Stomach (tissue), 8 donors: ENCODE measurements at regions not wholly inside any gene's neighbourhood (a gene's known extent, or its start where the extent isn't known, plus 50 kb on each side); places are given as distances from the start of the nearest gene placed in this dataset.

Experiments
- DNase-seq, 2 donors: peaks; one replicate each; pipeline versions ENCODE4 v3.0.0 to v3.0.0-alpha.2; 2013 to 2019
- H3K27ac ChIP-seq, 5 donors: fragments of 200-600 bp in 4 of 5; sonication (generic) in 4 of 5; one replicate each; pipeline ENCODE4 v1.5.1; 2013 to 2019; ENCODE audit warnings: mild to moderate bottlenecking in 1 of 5, moderate library complexity in 1 of 5
- H3K27me3 ChIP-seq, 3 donors: fragments of 200-600 bp; sonication (generic); one replicate each; pipeline ENCODE4 v1.5.1; 2017 to 2019; ENCODE audit warnings: mixed run types in 1 of 3
- H3K36me3 ChIP-seq, 4 donors: fragments of 200-600 bp; sonication (generic); 1 replicate in 3 of 4; 2 replicates in 1 of 4; pipeline ENCODE4 v1.5.1; 2016 to 2019
- H3K4me1 ChIP-seq, 4 donors: fragments of 200-600 bp; sonication (generic); one replicate each; pipeline ENCODE4 v1.5.1; 2016 to 2019
- H3K4me3 ChIP-seq, 4 donors: fragments of 200-600 bp; sonication (generic) in 3 of 4; one replicate each; pipeline ENCODE4 v1.5.1; 2016 to 2019; ENCODE audit warnings: mild to moderate bottlenecking in 1 of 4
- H3K9me3 ChIP-seq, 4 donors: fragments of 200-600 bp; sonication (generic); one replicate each; pipeline ENCODE4 v1.5.1; 2016 to 2019
- CTCF ChIP-seq, 7 experiments: fragments of 450-650 bp in 4 of 7; fragments of 200-600 bp in 3 of 7; sonication (generic) in 3 of 7; IDR thresholded peaks; one replicate each; pipeline ENCODE4 v1.5.1; 2016 to 2019; ENCODE audit warnings: antibody characterized with exemption in 7 of 7, control low read depth in 2 of 7, mild to moderate bottlenecking in 1 of 7
- EP300 ChIP-seq: sonication (generic); formaldehyde crosslinking; IDR thresholded peaks from one replicate; pipeline ENCODE4 v1.6.1; 2017; ENCODE audit warnings: antibody characterized with exemption
- POLR2A ChIP-seq, 4 donors: fragments of 450-650 bp; IDR thresholded peaks; one replicate each; pipeline ENCODE4 v1.6.1; 2016; ENCODE audit warnings: antibody characterized with exemption in 4 of 4, control low read depth in 2 of 4, mild to moderate bottlenecking in 1 of 4, moderate library complexity in 1 of 4
- POLR2AphosphoS5 ChIP-seq, 3 donors: sonication (generic); formaldehyde crosslinking; IDR thresholded peaks; one replicate each; pipeline ENCODE4 v1.6.1; 2016; ENCODE audit warnings: antibody characterized with exemption in 3 of 3
- WGBS, 5 donors: extraction: QIAGEN DNeasy Blood & Tissue Kit in 3 of 5; methylation state at CpG; one replicate each; pipeline versions ENCODE4 v1.1.5 to v1.1.7; 2013 to 2018; 5-methylcytosine and 5-hydroxymethylcytosine counted together
- intact Hi-C: fragments of 100-400 bp; cut with DNase I; formaldehyde crosslinking; loops from one replicate; pipeline ENCODE4 v1.15.1; 2023; ENCODE audit warnings: low total_unique reads
- donor health status: healthy with polysubstance abuse.
- donor health status: Bipolar disorder and iron deficiency.
- donor health status: healthy.

GRCh38 chr12:93022603-93023340 is 93.7 kb upstream of the EEA1 start:
- no peak for DNase-seq
- Histone ChIP-seq H3K4me1 (peaks cover 0 to 21% (median 18%) of the 10 kb centered on the region in 4 donors), H3K27me3 (no peaks in the 10 kb centered on the region), H3K36me3 (no peaks in the 10 kb centered on the region), H3K27ac (no peak overlapping the region), H3K9me3 (no peaks in the 10 kb centered on the region), H3K4me3 (no peak overlapping the region)
- intact Hi-C loops = no loop called here
- 83 to 93% (median 89%) methylated on average over 6 of the region's 6 CpGs for WGBS, 5 donors
- TF ChIP-seq POLR2AphosphoS5 (IDR thresholded peaks at IDR 0.05) (no peak), CTCF (IDR thresholded peaks at IDR 0.05) (no peak), EP300 (no peak), POLR2A (IDR thresholded peaks at IDR 0.05) (no peak)

GRCh38 chr12:93025145-93026103 is 96.3 kb upstream of the EEA1 start:
- Histone ChIP-seq H3K36me3 (no peaks in the 10 kb centered on the region), H3K9me3 (no peaks in the 10 kb centered on the region), H3K27ac (no peak overlapping the region), H3K4me1 (peaks cover 0 to 7% (median 3%) of the 10 kb centered on the region in 4 donors), H3K4me3 (no peak overlapping the region), H3K27me3 (no peaks in the 10 kb centered on the region)
- intact Hi-C loops = no loop called here
- DNase-seq = peak in 1 of 2 donors; percentile 77
- WGBS, 5 donors = 63 to 77% (median 72%) methylated on average over 6 of the region's 6 CpGs
- TF ChIP-seq EP300 (no peak), CTCF (IDR thresholded peaks at IDR 0.05) (peak in 5 of 7 experiments; percentile 12 to 45 (median 19)), POLR2A (IDR thresholded peaks at IDR 0.05) (no peak), POLR2AphosphoS5 (IDR thresholded peaks at IDR 0.05) (no peak)

GRCh38 chr12:93027041-93027440 is 97.9 kb upstream of the EEA1 start:
- H3K9me3 ChIP-seq = no peaks in the 10 kb centered on the region
- WGBS, 5 donors = 80 to 87% (median 86%) methylated on average over 2 of the region's 2 CpGs
- no peaks in the 10 kb centered on the region for H3K27me3 ChIP-seq
- DNase-seq = no peak
- intact Hi-C loops = no loop called here
- no peaks in the 10 kb centered on the region for H3K4me1 ChIP-seq
- no peak overlapping the region for H3K27ac ChIP-seq
- TF ChIP-seq CTCF (IDR thresholded peaks at IDR 0.05) (no peak), EP300 (no peak), POLR2AphosphoS5 (IDR thresholded peaks at IDR 0.05) (no peak), POLR2A (IDR thresholded peaks at IDR 0.05) (no peak)
- H3K36me3 ChIP-seq = no peaks in the 10 kb centered on the region
- no peak overlapping the region for H3K4me3 ChIP-seq

GRCh38 chr12:93029091-93029490 is 100.0 kb upstream of the EEA1 start:
- no peaks in the 10 kb centered on the region for H3K36me3 ChIP-seq
- no peak for DNase-seq
- no peaks in the 10 kb centered on the region for H3K9me3 ChIP-seq
- H3K4me3 ChIP-seq = no peak overlapping the region
- H3K27me3 ChIP-seq = no peaks in the 10 kb centered on the region
- intact Hi-C loops = no loop called here
- no peak for TF ChIP-seq POLR2A (IDR thresholded peaks at IDR 0.05)
- no peak for TF ChIP-seq CTCF (IDR thresholded peaks at IDR 0.05)
- TF ChIP-seq POLR2AphosphoS5 (IDR thresholded peaks at IDR 0.05) = no peak
- TF ChIP-seq EP300 = no peak
- H3K4me1 ChIP-seq = no peaks in the 10 kb centered on the region
- H3K27ac ChIP-seq = no peak overlapping the region
- WGBS, 5 donors = 37 to 62% (median 53%) methylated on average over 4 of the region's 4 CpGs
